K562 (cell line): ENCODE measurements at regions not wholly inside any gene's neighbourhood (a gene's known extent, or its start where the extent isn't known, plus 50 kb on each side); places are given as distances from the start of the nearest gene placed in this dataset.

Experiments used
- CTCF ChIP-seq, 3 experiments: IDR thresholded peaks in 2 of 3; conservative IDR thresholded peaks in 1 of 3; 2 replicates each; pipeline ENCODE4 v1.5.1; 2011 to 2012; ENCODE audit warnings: low read length in 3 of 3, mild to moderate bottlenecking in 3 of 3, control low read depth in 2 of 3, improper control_type of control experiment in 1 of 3, inconsistent platforms in 1 of 3, low read depth in 1 of 3, mixed read lengths in 1 of 3, moderate library complexity in 1 of 3; ENCODE audit not compliant: insufficient read depth in 2 of 3
- HMG20A ChIP-seq: fragments of 450-650 bp; formaldehyde crosslinking; conservative IDR thresholded peaks from 2 replicates; pipeline ENCODE4 v1.4.0; 2020; ENCODE audit warnings: mild to moderate bottlenecking, mixed read lengths
- JUN ChIP-seq, 2 experiments: sonication (generic) in 1 of 2; formaldehyde crosslinking in 1 of 2; IDR thresholded peaks; 2 replicates each; pipeline versions ENCODE4 v1.6.1 to v1.8.0; 2012 to 2022; ENCODE audit warnings: borderline replicate concordance in 2 of 2, mild to moderate bottlenecking in 2 of 2, improper control_type of control experiment in 1 of 2, low read depth in 1 of 2, low read length in 1 of 2, missing genetic modification reagents in 1 of 2
- POLR2A ChIP-seq: fragments of 450-650 bp; conservative IDR thresholded peaks from 2 replicates; pipeline ENCODE4 v1.6.1; 2016
- ZNF274 ChIP-seq: IDR thresholded peaks from 2 replicates; pipeline ENCODE4 v1.6.1; 2011; ENCODE audit warnings: low read depth, mild to moderate bottlenecking, low read length, moderate library complexity, borderline replicate concordance

- TF ChIP-seq HMG20A (CRISPR knock-in tag) (no peak), CTCF (IDR thresholded peaks at IDR 0.05 in 2 of 3, conservative IDR thresholded peaks at IDR 0.05 in 1 of 3; ENCODE audit: insufficient read depth in 2 of 3, low read depth in 1 of 3, low read length in 3 of 3) (no peak), ZNF274 (no peak), POLR2A (no peak), JUN (IDR thresholded peaks at IDR 0.05; ENCODE audit: borderline replicate concordance, low read depth, low read length) (no peak), JUN (CRISPR knock-in tag; IDR thresholded peaks at IDR 0.05; ENCODE audit: borderline replicate concordance) (no peak)
These were observed 69.0 kb downstream of the CTAGE1 start for GRCh38 chr18:22348521-22349316.
